ENCODE measurements at regions not wholly inside any gene's neighbourhood (a gene's known extent, or its start where the extent isn't known, plus 50 kb on each side); places are given as distances from the start of the nearest gene placed in this dataset.

GRCh38 chr18:78128004-78128403, 851.6 kb upstream of the SALL3 start:
- H3K4me3 ChIP-seq (ENCODE audit: control insufficient read depth, low read depth, low read length): no peak overlapping the region
- DNase-seq (ENCODE audit: low read depth): no peak
- TF ChIP-seq CTCF (IDR thresholded peaks at IDR 0.05; ENCODE audit: control insufficient read depth, insufficient read depth, low read depth, low read length, missing control alignments): no peak

DNA sequence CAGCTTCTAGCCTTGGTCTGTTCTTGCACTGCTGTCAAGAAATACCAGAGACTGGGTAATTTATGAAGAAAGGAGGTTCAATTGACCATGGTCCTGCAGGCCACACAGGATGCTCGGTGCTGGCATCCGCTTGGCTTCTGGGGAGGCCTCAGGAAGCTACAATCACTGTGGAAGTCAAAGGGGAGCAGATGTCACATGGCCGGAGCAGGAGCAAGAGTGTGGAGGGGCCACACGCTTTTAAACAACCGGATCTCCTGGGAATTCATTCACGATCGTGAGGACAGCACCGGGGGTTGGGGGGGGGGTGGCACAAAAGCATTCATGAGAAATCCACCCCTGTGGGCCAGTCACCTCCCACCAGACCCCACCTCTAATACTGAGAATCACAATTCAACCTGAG, 850.4 kb upstream of the SALL3 start:
- H3K4me3 ChIP-seq (ENCODE audit: control insufficient read depth, low read depth, low read length): no peak overlapping the region
- TF ChIP-seq CTCF (IDR thresholded peaks at IDR 0.05; ENCODE audit: control insufficient read depth, insufficient read depth, low read depth, low read length, missing control alignments): no peak
- no peak for DNase-seq (ENCODE audit: low read depth)

- no peak for TF ChIP-seq CTCF (IDR thresholded peaks at IDR 0.05; ENCODE audit: control insufficient read depth, insufficient read depth, low read depth, low read length, missing control alignments)
- no peak overlapping the region for H3K4me3 ChIP-seq (ENCODE audit: control insufficient read depth, low read depth, low read length)
- DNase-seq (ENCODE audit: low read depth): no peak
Measured at GRCh38 chr18:78130232-78131195, 849.1 kb upstream of the SALL3 start.

DNA sequence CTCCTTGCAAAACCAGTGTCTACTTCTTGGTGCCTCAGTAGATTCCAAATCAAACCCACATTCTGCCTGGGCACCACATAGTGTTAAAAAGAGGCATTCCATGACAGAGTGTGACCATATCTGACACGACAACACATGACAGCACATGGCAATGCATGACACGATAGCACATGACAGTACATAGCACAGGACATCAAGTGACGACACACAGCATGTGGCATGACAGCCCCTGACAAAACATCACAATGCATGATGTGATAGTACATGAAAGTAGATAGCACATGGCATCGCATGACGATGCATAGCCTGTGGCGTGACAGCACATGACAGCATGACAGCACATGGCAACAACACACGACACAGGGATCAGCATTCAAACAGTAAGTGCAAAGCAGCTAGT, 845.9 kb upstream of the SALL3 start:
- TF ChIP-seq CTCF (IDR thresholded peaks at IDR 0.05; ENCODE audit: control insufficient read depth, insufficient read depth, low read depth, low read length, missing control alignments): no peak

DNA sequence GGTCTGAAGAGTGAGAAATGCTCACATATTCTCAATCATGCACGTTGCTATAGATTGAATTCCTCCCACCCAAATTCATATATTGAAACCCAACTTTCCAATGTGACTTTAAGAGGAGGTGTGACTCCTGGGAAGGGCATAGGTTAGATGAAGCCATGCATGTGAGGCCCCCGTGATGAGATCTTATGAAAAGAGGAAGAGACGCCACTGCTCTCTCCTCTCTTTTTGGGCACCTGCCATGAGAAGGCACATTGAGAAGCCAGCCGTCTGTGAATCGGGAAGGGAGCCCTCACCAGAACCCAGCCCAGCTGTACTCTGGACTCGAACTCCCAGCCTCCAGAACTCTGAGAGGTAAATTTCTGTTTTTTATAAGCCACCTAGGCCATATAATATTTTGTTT, 842.6 kb upstream of the SALL3 start:
- DNase-seq (ENCODE audit: low read depth): no peak
- TF ChIP-seq CTCF (IDR thresholded peaks at IDR 0.05; ENCODE audit: control insufficient read depth, insufficient read depth, low read depth, low read length, missing control alignments): no peak
- no peak overlapping the region for H3K4me3 ChIP-seq (ENCODE audit: control insufficient read depth, low read depth, low read length)

More for the DNA sequence above, 845.9 kb upstream of the SALL3 start:
- no peak overlapping the region for H3K4me3 ChIP-seq (ENCODE audit: control insufficient read depth, low read depth, low read length)
- DNase-seq (ENCODE audit: low read depth): no peak

GRCh38 chr18:78138983-78139496, 840.6 kb upstream of the SALL3 start:
- no peak for TF ChIP-seq CTCF (IDR thresholded peaks at IDR 0.05; ENCODE audit: control insufficient read depth, insufficient read depth, low read depth, low read length, missing control alignments)
- DNase-seq (ENCODE audit: low read depth): no peak
- no peak overlapping the region for H3K4me3 ChIP-seq (ENCODE audit: control insufficient read depth, low read depth, low read length)

Data from AG09309 (cell line).